ENCODE measurements at regions not wholly inside any gene's neighbourhood (a gene's known extent, or its start where the extent isn't known, plus 50 kb on each side); places are given as distances from the start of the nearest gene placed in this dataset.

DNA sequence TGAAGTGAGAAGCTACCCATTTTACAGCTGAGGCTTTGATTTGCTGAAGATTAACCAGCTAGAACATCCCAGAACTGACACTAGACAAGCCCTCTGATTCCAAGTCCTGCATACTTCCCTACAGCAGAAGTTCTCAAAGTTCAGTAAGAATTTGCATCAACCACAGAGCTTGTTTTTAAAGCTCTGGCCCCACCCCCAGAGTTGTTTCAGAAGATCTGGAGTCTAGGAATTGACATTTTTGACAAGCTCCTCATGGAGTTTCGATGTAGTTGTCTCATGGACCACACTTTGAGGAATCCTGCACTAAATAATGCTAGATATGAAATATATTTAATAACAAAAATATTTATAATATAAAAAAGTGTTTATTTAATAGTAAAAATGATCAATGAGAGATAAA, 120.3 kb upstream of the ADAMTS18 start:
- Histone ChIP-seq H3K27me3 (ENCODE audit: insufficient read depth, low read depth, severe bottlenecking) (no peaks in the 10 kb centered on the region), H3K36me3 (no peaks in the 10 kb centered on the region), H3K27ac (no peak overlapping the region), H3K9me3 (ENCODE audit: severe bottlenecking) (no peaks in the 10 kb centered on the region), H3K4me3 (ENCODE audit: low read depth, low read length) (no peak overlapping the region)
- DNase-seq: no peak
- TF ChIP-seq, protein P1, sequence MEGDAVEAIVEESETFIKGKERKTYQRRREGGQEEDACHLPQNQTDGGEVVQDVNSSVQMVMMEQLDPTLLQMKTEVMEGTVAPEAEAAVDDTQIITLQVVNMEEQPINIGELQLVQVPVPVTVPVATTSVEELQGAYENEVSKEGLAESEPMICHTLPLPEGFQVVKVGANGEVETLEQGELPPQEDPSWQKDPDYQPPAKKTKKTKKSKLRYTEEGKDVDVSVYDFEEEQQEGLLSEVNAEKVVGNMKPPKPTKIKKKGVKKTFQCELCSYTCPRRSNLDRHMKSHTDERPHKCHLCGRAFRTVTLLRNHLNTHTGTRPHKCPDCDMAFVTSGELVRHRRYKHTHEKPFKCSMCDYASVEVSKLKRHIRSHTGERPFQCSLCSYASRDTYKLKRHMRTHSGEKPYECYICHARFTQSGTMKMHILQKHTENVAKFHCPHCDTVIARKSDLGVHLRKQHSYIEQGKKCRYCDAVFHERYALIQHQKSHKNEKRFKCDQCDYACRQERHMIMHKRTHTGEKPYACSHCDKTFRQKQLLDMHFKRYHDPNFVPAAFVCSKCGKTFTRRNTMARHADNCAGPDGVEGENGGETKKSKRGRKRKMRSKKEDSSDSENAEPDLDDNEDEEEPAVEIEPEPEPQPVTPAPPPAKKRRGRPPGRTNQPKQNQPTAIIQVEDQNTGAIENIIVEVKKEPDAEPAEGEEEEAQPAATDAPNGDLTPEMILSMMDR (IDR thresholded peaks at IDR 0.05; ENCODE audit: low read depth, low read length): no peak

DNA sequence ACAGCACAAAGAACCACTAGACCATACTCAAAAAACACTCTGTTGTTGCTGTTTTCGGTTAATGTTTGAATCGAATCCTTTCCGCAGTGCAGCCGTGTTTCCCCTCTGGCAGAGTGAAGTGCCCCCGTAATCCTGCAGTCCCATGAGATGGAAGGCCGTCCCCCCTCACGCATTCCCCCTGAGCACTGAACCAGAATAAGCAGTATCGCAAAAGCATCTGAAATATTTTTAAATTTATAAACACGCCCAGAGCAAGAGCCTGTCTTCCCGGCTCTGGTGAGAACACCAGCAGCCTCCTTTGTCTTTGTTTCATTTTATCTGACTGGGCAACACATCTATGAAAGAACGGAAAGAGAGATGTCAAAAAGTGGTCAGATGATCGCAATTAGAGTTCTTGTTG, 121.0 kb upstream of the ADAMTS18 start:
- H3K27ac ChIP-seq: no peak overlapping the region

DNA sequence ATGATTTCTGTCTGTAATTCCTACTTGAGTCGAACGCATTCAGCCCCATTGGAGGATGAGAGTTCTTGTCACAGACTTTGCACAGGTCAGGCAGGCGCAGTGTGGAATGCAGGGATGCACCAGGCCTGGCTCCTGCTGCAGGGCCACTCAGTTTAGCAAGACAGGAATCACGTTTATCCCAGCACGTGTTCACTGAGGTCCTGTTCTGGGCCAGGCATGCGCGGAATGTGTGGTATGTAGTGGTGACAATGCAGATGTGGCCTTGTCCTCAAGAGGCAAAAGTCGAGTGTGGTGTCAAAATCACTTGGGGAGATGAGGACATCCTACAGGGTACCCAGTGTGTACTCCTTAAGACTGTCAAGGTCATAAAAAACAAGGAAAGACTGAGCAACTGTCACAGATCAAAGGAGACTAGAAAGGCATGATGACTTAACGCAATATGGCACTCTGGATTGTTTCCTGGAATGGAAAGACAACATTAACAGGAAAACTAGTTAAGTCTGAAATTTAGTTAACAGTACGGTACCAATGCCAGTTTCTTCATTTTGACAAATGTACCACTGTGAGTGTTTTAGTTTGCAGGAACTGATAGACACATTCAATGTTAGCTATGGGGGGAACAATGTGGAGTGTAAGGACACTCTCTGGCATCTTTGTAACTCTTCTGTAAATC, 121.5 kb upstream of the ADAMTS18 start:
- Histone ChIP-seq H3K9me3 (ENCODE audit: severe bottlenecking) (no peaks in the 10 kb centered on the region), H3K4me3 (ENCODE audit: low read depth, low read length) (no peak overlapping the region), H3K36me3 (no peaks in the 10 kb centered on the region), H3K27ac (no peak overlapping the region), H3K27me3 (ENCODE audit: insufficient read depth, low read depth, severe bottlenecking) (no peaks in the 10 kb centered on the region)
- no peak for DNase-seq
- TF ChIP-seq, protein P1 (IDR thresholded peaks at IDR 0.05; ENCODE audit: low read depth, low read length): no peak

More for the DNA sequence above, 121.0 kb upstream of the ADAMTS18 start:
- Histone ChIP-seq H3K36me3 (no peaks in the 10 kb centered on the region), H3K4me3 (ENCODE audit: low read depth, low read length) (no peak overlapping the region), H3K27me3 (ENCODE audit: insufficient read depth, low read depth, severe bottlenecking) (no peaks in the 10 kb centered on the region), H3K9me3 (ENCODE audit: severe bottlenecking) (no peaks in the 10 kb centered on the region)
- TF ChIP-seq, protein P1 (IDR thresholded peaks at IDR 0.05; ENCODE audit: low read depth, low read length): no peak
- DNase-seq: no peak

DNA sequence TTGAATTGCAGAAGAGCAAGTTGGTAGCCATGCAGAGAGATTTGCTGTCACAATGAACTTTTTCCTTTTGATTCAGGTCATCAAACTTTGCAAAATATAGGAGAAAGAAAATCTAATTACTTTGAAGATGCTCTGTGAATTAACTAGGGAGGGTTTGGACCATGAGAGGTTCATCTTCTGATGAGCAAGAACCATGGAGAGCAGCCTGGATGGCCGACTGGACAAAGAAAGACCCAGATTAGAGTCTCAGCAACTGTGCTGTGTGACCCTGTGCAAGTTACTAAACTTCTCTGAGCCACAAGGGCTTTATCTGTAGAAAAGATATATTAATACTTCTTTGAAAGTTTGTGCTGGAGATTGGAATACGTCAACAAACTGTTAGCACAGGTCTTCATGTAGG, 122.6 kb upstream of the ADAMTS18 start:
- Histone ChIP-seq H3K27ac (no peak overlapping the region), H3K9me3 (ENCODE audit: severe bottlenecking) (no peaks in the 10 kb centered on the region), H3K27me3 (ENCODE audit: insufficient read depth, low read depth, severe bottlenecking) (no peaks in the 10 kb centered on the region), H3K36me3 (no peaks in the 10 kb centered on the region), H3K4me3 (ENCODE audit: low read depth, low read length) (no peak overlapping the region)
- DNase-seq: no peak
- TF ChIP-seq, protein P1 (IDR thresholded peaks at IDR 0.05; ENCODE audit: low read depth, low read length): no peak

DNA sequence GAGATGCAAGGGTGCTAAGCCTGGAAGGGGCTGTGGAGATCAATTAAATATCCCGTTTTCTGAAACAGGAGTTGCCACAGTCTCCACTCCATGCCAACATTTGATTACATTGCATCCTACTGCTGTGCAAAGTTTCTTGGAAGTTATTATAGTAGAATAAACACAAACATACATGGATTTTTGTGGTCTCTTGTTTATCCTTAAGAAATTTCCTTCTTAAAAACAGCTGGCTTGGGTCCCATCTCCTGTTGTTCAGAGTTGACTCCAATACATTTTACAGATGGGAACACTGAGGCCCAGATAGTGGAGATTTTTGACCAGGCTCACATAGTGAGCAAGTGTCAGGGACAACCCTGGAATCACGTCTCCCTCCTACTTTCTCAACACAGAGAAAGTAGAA, 124.0 kb upstream of the ADAMTS18 start:
- Histone ChIP-seq H3K4me3 (ENCODE audit: low read depth, low read length) (no peak overlapping the region), H3K27ac (no peak overlapping the region), H3K36me3 (no peaks in the 10 kb centered on the region), H3K27me3 (ENCODE audit: insufficient read depth, low read depth, severe bottlenecking) (no peaks in the 10 kb centered on the region), H3K9me3 (ENCODE audit: severe bottlenecking) (no peaks in the 10 kb centered on the region)
- DNase-seq: no peak
- TF ChIP-seq, protein P1 (IDR thresholded peaks at IDR 0.05; ENCODE audit: low read depth, low read length): no peak

DNA sequence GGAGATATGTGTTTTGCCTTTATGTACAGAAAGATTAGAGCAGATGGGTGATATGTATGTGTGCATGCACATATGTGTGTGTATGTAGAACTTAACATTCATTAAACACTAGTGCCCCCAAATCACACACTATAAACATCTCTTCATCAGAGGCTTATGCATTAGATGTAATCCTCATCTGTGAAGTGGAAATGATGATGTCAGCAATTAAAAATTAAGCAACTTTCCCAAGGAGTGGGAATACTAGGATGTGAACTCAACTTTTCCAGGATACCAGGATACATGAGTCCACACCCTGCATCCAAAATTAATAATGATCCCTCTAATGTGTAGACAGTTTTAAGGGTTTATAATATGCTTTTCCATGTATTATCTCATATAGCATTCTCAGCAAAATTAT, 127.7 kb upstream of the ADAMTS18 start:
- H3K36me3 ChIP-seq: no peaks in the 10 kb centered on the region
- H3K4me3 ChIP-seq (ENCODE audit: low read depth, low read length): no peak overlapping the region
- no peaks in the 10 kb centered on the region for H3K9me3 ChIP-seq (ENCODE audit: severe bottlenecking)
- TF ChIP-seq, protein P1 (IDR thresholded peaks at IDR 0.05; ENCODE audit: low read depth, low read length): no peak
- no peak overlapping the region for H3K27ac ChIP-seq
- H3K27me3 ChIP-seq (ENCODE audit: insufficient read depth, low read depth, severe bottlenecking): no peaks in the 10 kb centered on the region
- no peak for DNase-seq

All from WERI-Rb-1 (cell line).